ENCODE measurements at regions not wholly inside any gene's neighbourhood (a gene's known extent, or its start where the extent isn't known, plus 50 kb on each side); places are given as distances from the start of the nearest gene placed in this dataset.

GRCh38 chr10:37439826-37440225, 314.4 kb downstream of the ANKRD30A start:
- no peaks in the 10 kb centered on the region for H4K20me1 ChIP-seq (ENCODE audit: insufficient read depth, low read length)
- CTCF ChIA-PET (ENCODE audit: low intra/inter-chr PET ratio, low total read pairs): no interaction called here
- in situ Hi-C loops (cut with HindIII; ENCODE audit: extremely low pct_ligation_motif_present, low pct_unique_long_range_greater_than_20kb): no loop called here
- no peak overlapping the region for H3K9ac ChIP-seq (ENCODE audit: insufficient read depth, low read depth, low read length)
- POLR2A ChIA-PET: no interaction called here
- WGBS (ENCODE audit: low lambda C conversion rate): 0% methylated on average over 2 of the region's 2 CpGs
- no peak overlapping the region for H3K4me3 ChIP-seq (replicated peaks in 1 of 3; ENCODE audit: insufficient read depth in 1 of 3, low read depth in 2 of 3, low read length in 3 of 3)
- ATAC-seq: no peak
- FAIRE-seq: no peak
- H3K79me2 ChIP-seq (ENCODE audit: insufficient read depth, low read length): no peaks in the 10 kb centered on the region
- intact Hi-C loops (cut with micrococcal nuclease; ENCODE audit: unreplicated experiment): no loop called here
- no peaks in the 10 kb centered on the region for H3K36me3 ChIP-seq (replicated peaks in 1 of 2; ENCODE audit: control insufficient read depth in 1 of 2, insufficient read depth in 2 of 2, low read length in 2 of 2)
- no peaks in the 10 kb centered on the region for H3K27me3 ChIP-seq (ENCODE audit: control insufficient read depth in 1 of 2, insufficient read depth in 2 of 2, low read length in 2 of 2)
- no peak overlapping the region for H3K4me2 ChIP-seq (ENCODE audit: low read depth, low read length)
- H3K27ac ChIP-seq (ENCODE audit: extremely low read length, insufficient read depth, low read length): no peak overlapping the region
- no peak for DNase-seq (ENCODE audit: low spot score)
- H2AFZ ChIP-seq (ENCODE audit: low read length): no peak overlapping the region
- no peaks in the 10 kb centered on the region for H3K4me1 ChIP-seq (ENCODE audit: insufficient read depth, low read length)
- BruUV-seq (replicated peaks): no TSS peak
- H3K9me3 ChIP-seq (ENCODE audit: low read length): no peaks in the 10 kb centered on the region
- TF ChIP-seq ZNF720 (CRISPR knock-in tag; IDR thresholded peaks at IDR 0.05) (no peak), HIC2 (CRISPR knock-in tag; IDR thresholded peaks at IDR 0.05; ENCODE audit: low read depth) (no peak), ZNF572 (CRISPR knock-in tag; IDR thresholded peaks at IDR 0.05) (no peak), ZNF274 (CRISPR knock-in tag; IDR thresholded peaks at IDR 0.05) (no peak), HNF4A (CRISPR knock-in tag; IDR thresholded peaks at IDR 0.05) (no peak), ZNF737 (CRISPR knock-in tag; IDR thresholded peaks at IDR 0.05; ENCODE audit: borderline replicate concordance) (no peak), NBN (conservative IDR thresholded peaks at IDR 0.05) (no peak), ZNF275 (CRISPR knock-in tag; IDR thresholded peaks at IDR 0.05; ENCODE audit: borderline replicate concordance) (no peak), ZNF761 (CRISPR knock-in tag; conservative IDR thresholded peaks at IDR 0.05) (no peak), HINFP (CRISPR knock-in tag; IDR thresholded peaks at IDR 0.05; ENCODE audit: low read depth) (no peak), ZNF546 (CRISPR knock-in tag; conservative IDR thresholded peaks at IDR 0.05) (no peak), FOXC1 (CRISPR knock-in tag; IDR thresholded peaks at IDR 0.05; ENCODE audit: borderline replicate concordance) (no peak), SOX5 (CRISPR knock-in tag; IDR thresholded peaks at IDR 0.05; ENCODE audit: borderline replicate concordance) (no peak), RXRA (CRISPR knock-in tag; IDR thresholded peaks at IDR 0.05) (no peak), ZBTB43 (CRISPR knock-in tag; conservative IDR thresholded peaks at IDR 0.05) (no peak), ZMYM4 (CRISPR knock-in tag; IDR thresholded peaks at IDR 0.05) (no peak), GFI1 (CRISPR knock-in tag; IDR thresholded peaks at IDR 0.05; ENCODE audit: borderline replicate concordance) (no peak), ZSCAN22 (CRISPR knock-in tag; IDR thresholded peaks at IDR 0.05) (no peak), SP4 (CRISPR knock-in tag; IDR thresholded peaks at IDR 0.05) (no peak), ZNF136 (CRISPR knock-in tag; IDR thresholded peaks at IDR 0.05; ENCODE audit: low read depth) (no peak)

Data from HepG2 (cell line).